SK-N-MC (cell line): ENCODE measurements at regions not wholly inside any gene's neighbourhood (a gene's known extent, or its start where the extent isn't known, plus 50 kb on each side); places are given as distances from the start of the nearest gene placed in this dataset.

Experiments used
- DNase-seq: peaks from one replicate; pipeline ENCODE4 v3.0.0-alpha.2; 2011; ENCODE audit warnings: low read depth, low spot score
- H3K27ac ChIP-seq: fragments of 200-600 bp; sonication (generic); 2 replicates; pipeline ENCODE4 v1.5.1; 2016; ENCODE audit warnings: mixed run types
- H3K36me3 ChIP-seq: fragments of 200-600 bp; sonication (generic); 2 replicates; pipeline ENCODE4 v1.6.1; 2017; ENCODE audit warnings: antibody characterized with exemption, low read length, mixed read lengths; ENCODE audit not compliant: insufficient read depth
- H3K4me3 ChIP-seq: fragments of 200-600 bp; sonication (generic); 2 replicates; pipeline ENCODE4 v1.5.1; 2016
- H3K9ac ChIP-seq: fragments of 200-600 bp; sonication (generic); 2 replicates; pipeline ENCODE4 v1.8.0; 2017; ENCODE audit warnings: mixed run types, mixed read lengths; ENCODE audit not compliant: insufficient read length
- H3K9me3 ChIP-seq: fragments of 200-600 bp; sonication (generic); 2 replicates; pipeline ENCODE4 v1.6.1; 2017; ENCODE audit warnings: low read depth, mild to moderate bottlenecking, antibody characterized with exemption, low read length, moderate library complexity, mixed read lengths
- EZH2 ChIP-seq: fragments of 200-600 bp; sonication (generic); IDR thresholded peaks from one replicate; pipeline ENCODE4 v1.6.1; 2017; ENCODE audit warnings: antibody characterized with exemption
- FOXP2 ChIP-seq: optimal IDR thresholded peaks from 2 replicates; pipeline ENCODE3; 2011; ENCODE audit warnings: mild to moderate bottlenecking, moderate library complexity; ENCODE audit not compliant: insufficient read depth; ENCODE audit errors: extremely low read length, control extremely low read depth
- POLR2AphosphoS5 ChIP-seq: IDR thresholded peaks from 2 replicates; pipeline ENCODE4 v1.6.1; 2012; ENCODE audit warnings: mild to moderate bottlenecking, low read depth, low read length, borderline replicate concordance

DNA sequence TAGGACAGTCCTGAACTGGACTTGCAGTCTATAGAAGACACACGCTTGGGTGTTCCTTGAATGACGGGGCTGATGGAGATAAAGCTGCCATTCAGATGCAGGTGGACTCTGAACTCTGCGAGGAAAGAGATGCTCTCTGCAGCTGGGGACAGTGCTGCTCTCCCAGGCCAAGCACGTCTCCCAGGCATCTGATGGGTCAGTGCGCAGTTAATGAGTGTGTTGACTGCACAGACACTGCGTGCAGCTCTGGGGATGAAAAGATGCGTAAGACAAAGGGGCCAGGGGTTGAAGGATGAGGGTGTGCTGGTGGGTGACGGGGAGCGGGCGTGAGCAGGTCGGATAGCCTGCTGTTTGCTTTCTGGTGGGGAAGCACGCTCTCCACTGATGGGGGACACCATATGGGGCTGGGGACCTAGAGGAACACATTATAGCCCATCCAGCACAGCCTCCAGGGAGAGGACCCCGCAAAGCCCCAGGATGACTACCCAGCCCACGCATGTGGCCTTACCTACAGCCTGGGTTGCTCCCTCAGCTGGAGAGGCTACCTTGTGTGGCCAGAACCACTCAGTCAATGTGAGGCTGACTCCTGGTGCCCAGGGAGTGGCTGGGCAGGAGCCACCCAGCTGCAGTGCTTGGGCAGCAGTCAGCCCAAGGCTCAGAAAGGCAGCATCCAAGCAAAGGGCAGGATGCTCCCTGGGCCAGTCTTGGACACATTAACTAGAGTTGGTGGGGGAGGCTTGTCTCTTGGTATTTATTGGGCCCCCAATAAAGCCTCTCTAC is 246.3 kb downstream of the RBFOX3 start:
- Histone ChIP-seq H3K4me3 (no peak overlapping the region), H3K9me3 (no peaks in the 10 kb centered on the region), H3K27ac (no peak overlapping the region), H3K9ac (no peak overlapping the region), H3K36me3 (no peaks in the 10 kb centered on the region)
- no peak for TF ChIP-seq EZH2
- TF ChIP-seq POLR2AphosphoS5, result no peak
- TF ChIP-seq FOXP2, result no peak
- DNase-seq, result no peak

DNA sequence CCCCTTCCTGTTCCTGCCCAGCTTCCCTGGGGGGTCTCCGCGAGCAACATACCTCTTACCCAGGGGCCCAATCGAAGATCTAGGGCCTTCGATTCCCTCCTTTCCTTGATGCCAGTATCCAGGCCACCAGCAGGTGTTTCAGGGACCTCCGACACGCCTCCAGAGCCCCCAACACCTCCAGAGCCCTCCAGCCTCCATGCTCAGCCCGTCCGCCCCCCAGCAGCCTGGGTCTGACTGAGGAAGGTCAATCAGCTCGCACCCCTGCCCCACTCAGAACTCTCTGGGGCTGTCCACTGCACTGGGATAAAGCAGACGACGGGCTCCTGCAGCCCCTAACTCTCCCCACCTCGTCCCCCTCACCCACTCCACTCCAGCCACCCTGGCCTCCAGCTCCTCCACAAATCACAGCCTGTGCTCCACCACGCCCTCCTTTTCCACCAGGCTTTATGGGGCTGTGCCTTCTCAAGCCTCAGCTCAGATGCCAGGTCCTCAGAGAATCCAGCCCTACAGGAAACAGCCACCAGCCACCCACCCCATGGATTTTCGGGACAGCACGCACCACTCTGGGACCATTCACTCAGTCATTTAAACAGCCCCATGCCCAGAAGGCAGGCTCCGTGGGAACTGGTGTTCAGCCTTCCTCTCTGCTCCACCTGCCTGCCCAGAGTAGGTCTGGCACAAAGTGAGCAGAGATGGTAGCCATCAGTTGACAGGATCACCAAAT is 247.1 kb downstream of the RBFOX3 start:
- no peak for DNase-seq

DNA sequence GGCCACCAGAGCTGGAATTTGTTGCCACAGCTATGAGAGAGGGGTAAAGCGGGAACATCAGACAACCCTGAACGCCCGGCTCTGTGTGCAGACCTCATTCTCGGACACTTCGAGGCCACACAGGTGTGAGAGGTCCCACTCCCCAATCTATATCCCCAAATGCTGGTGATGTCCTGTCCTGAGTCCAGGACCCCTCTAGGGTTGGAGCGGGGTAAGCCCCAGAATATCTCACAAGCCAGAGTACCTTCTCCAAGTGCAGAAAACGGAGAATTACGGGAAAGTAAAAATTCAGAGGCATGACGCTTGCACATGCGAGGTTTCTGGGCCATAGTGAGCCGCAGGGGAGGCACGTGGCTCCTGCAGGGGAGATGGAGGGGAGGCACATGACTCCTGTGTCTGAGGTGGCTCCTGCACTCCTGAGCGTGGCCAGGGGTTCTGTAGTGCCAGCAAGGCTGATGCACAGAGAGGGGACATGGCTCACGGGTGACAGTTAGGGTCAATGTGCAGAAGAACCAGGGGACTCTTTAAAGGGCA is 248.0 kb downstream of the RBFOX3 start:
- H3K9ac ChIP-seq, result no peak overlapping the region
- no peaks in the 10 kb centered on the region for H3K9me3 ChIP-seq
- no peak overlapping the region for H3K4me3 ChIP-seq
- TF ChIP-seq FOXP2, result no peak
- H3K36me3 ChIP-seq, result no peaks in the 10 kb centered on the region
- no peak for DNase-seq
- no peak overlapping the region for H3K27ac ChIP-seq

More for the DNA sequence above, 247.1 kb downstream of the RBFOX3 start:
- H3K4me3 ChIP-seq, result no peak overlapping the region
- H3K9ac ChIP-seq, result no peak overlapping the region
- H3K27ac ChIP-seq, result no peak overlapping the region
- TF ChIP-seq FOXP2, result no peak
- TF ChIP-seq POLR2AphosphoS5, result no peak
- TF ChIP-seq EZH2, result no peak
- no peaks in the 10 kb centered on the region for H3K9me3 ChIP-seq
- H3K36me3 ChIP-seq, result no peaks in the 10 kb centered on the region

DNA sequence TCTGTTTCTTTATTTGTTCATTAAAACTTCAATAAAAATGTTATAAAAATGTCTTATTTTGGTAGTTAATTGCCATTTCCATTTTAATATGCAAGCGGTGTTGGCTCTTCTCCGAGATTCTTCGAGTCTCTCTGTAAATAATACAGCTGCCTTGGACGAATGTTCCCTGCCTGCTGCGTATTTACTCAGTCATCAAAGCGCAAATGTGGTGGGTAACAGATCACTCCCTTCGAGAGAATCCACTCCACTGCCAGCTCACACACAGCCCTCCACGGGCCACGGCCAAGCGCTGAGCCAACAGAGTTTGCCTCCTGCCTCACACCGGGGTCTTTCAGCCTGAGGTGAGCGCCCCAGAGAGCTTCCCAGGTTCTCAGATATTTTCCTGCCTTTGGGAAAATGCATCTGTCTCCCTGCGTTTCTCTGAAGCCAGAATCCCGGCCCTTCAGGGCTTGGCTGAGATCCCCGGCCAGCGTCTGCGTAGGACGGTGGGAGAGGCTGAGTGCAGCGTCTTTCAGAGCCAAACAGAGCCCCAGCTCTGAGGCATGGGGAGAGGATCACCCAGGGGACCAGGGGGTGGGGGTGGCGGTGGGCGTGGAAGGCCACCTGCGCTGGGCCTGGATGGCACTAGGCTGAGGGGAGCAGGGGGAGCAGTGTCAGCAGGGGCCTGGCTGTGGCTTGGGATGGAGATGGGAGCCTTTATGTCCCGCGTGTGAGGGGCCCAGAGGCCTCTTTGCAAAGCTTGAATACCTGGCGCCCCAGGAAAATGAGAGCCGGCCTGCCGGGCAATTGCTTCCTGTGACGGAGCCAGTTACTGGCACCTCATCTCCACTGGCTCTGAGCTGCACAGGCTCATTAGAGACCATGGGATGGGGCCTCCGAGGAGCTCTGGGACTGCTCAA is 248.7 kb downstream of the RBFOX3 start:
- H3K36me3 ChIP-seq, result no peaks in the 10 kb centered on the region
- no peak for TF ChIP-seq POLR2AphosphoS5
- peak; percentile 7 for TF ChIP-seq EZH2
- no peak for DNase-seq
- H3K4me3 ChIP-seq, result no peak overlapping the region
- no peaks in the 10 kb centered on the region for H3K9me3 ChIP-seq
- H3K9ac ChIP-seq, result no peak overlapping the region
- H3K27ac ChIP-seq, result no peak overlapping the region

DNA sequence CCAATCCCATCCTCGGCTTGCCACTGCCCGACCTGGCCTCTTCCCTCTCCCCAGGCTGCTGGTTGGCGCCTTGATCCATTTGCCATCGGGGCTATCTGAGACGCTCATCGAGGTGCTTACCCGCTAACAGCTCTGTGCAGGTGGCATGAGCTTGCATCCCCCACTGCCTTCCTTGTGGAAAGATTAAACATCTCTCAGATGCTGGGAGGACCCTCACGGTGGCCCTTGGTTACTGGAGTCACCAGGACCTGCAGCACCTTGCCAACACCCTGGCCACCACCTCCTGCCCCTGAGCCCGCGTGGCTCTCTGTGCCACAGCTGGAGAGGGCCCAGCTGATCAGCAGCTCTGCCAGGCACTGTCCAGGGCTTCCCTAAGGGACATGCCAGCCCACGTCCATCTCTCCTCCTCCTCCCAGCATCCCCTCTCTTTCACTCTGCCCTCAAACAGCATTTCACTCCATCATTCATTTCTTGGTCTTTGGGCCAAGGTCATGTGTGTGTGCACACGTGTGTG is 249.6 kb downstream of the RBFOX3 start:
- TF ChIP-seq FOXP2 (no peak), POLR2AphosphoS5 (no peak), EZH2 (no peak)
- H3K36me3 ChIP-seq, result no peaks in the 10 kb centered on the region
- no peak overlapping the region for H3K4me3 ChIP-seq
- no peak overlapping the region for H3K27ac ChIP-seq
- H3K9ac ChIP-seq, result no peak overlapping the region
- no peaks in the 10 kb centered on the region for H3K9me3 ChIP-seq
- DNase-seq, result no peak

DNA sequence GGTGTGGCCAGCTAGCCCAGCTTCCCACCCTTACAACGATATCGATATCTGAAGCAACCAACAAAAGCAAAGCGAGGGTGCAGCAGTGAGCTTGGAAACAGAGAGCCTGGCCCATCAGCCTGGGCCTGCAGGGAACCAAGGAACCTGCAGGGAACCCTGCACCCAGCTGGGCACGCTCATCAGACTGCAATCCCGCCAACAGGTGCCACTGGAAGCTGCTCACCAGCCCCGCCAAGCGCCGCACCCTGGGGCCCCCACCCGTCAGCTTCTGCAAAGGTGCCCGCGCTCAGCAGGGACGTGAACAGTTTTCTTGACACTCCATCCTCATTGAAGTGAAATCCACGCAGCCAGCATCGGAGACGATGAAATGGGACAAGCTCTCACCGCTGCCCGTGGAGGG is 250.7 kb downstream of the RBFOX3 start:
- TF ChIP-seq FOXP2 (no peak), POLR2AphosphoS5 (no peak), EZH2 (no peak)
- Histone ChIP-seq H3K9ac (no peak overlapping the region), H3K27ac (no peak overlapping the region), H3K9me3 (no peaks in the 10 kb centered on the region), H3K36me3 (no peaks in the 10 kb centered on the region), H3K4me3 (no peak overlapping the region)
- no peak for DNase-seq

DNA sequence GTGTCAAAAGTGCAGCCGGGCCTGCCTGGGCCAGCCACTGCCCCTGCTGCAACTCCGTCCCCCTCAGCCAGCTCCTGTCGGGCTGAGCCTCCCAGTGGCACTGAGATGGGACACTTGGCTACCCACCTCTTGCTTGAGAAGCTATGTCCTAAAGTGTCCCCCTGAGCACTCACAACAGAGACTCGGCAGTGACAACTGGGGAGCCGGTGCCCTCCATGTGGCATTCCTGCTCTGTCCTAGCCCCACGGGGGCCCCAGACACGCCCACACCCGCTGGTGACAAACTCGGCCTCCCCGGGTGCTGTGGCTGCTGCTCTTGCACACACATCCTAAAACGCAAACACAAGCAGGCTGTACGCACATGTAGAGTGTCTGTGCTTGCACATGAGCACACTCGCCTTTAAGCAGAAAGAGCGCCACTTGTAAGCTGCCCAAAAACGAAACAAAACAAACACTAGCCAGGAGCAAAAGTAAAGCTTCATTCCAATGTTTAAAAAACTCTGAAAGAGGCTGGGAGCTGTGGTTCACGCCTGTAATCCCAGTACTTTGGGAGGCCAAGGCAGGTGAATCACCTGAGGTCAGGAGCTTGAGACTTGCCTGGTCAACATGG is 253.9 kb downstream of the RBFOX3 start:
- no peak for TF ChIP-seq EZH2
- TF ChIP-seq POLR2AphosphoS5, result no peak
- no peak for TF ChIP-seq FOXP2
- Histone ChIP-seq H3K9me3 (no peaks in the 10 kb centered on the region), H3K27ac (no peak overlapping the region), H3K9ac (no peak overlapping the region), H3K36me3 (no peaks in the 10 kb centered on the region), H3K4me3 (no peak overlapping the region)
- DNase-seq, result no peak

DNA sequence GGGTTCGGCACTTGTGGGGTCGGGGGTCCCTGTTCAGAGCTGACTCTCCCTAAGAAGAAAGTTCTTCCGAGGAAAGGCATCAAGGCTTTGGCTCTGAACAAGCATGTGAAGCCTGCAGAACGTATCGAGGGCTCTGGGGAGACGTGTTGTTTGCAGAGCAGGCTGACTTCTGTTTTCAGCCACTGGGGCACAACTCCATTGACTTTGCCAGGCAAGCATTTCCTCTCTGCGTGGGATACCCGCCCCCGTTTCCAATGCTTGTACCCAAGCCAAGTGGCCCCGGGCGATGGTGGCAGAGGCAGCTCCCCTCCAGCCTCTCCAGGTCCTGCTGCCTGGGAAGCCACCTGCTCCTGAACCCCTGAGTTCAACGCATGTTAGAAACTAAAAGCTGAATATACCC is 255.7 kb downstream of the RBFOX3 start:
- Histone ChIP-seq H3K27ac (no peak overlapping the region), H3K4me3 (no peak overlapping the region), H3K36me3 (no peaks in the 10 kb centered on the region), H3K9me3 (no peaks in the 10 kb centered on the region), H3K9ac (no peak overlapping the region)
- no peak for TF ChIP-seq EZH2
- TF ChIP-seq FOXP2, result no peak
- TF ChIP-seq POLR2AphosphoS5, result no peak
- no peak for DNase-seq
